RWPE1 (cell line): ENCODE measurements at regions not wholly inside any gene's neighbourhood (a gene's known extent, or its start where the extent isn't known, plus 50 kb on each side); places are given as distances from the start of the nearest gene placed in this dataset.

Experiments used
- CTCF ChIA-PET: fragments of 350-600 bp; sonication (Branson Sonifier 250); formaldehyde crosslinking; extraction: SDS; loops from one replicate; lab custom pipeline; 2021; lab: Yijun Ruan, JAX
- POLR2A ChIA-PET: fragments of 400-600 bp; formaldehyde crosslinking; extraction: SDS; loops from one replicate; lab custom pipeline; 2020; ENCODE audit warnings: antibody characterized with exemption; ENCODE audit not compliant: low non-redundant PET; lab: Yijun Ruan, JAX
- DNase-seq: peaks from one replicate; pipeline ENCODE4 v3.0.0; 2012; ENCODE audit warnings: low spot score
- H3K27ac ChIP-seq: fragments of 450-650 bp; 2 replicates; pipeline ENCODE4 v1.5.1; 2017
- CTCF ChIP-seq: fragments of 450-650 bp; conservative IDR thresholded peaks from 2 replicates; pipeline ENCODE4 v1.5.1; 2017; ENCODE audit warnings: low read depth, mild to moderate bottlenecking

GRCh38 chr13:80605716-80606115, 264.8 kb upstream of the SPRY2 start:
- no peak for TF ChIP-seq CTCF
- no peak overlapping the region for H3K27ac ChIP-seq
- CTCF ChIA-PET, result no interaction called here
- no peak for DNase-seq
- POLR2A ChIA-PET, result no interaction called here

- ChIA-PET POLR2A (no interaction called here), CTCF (no interaction called here)
- no peak for TF ChIP-seq CTCF
- DNase-seq, result no peak
- H3K27ac ChIP-seq, result no peak overlapping the region
Measured at GRCh38 chr13:80605011-80605410, 264.1 kb upstream of the SPRY2 start.

GRCh38 chr13:80604098-80604497, 263.2 kb upstream of the SPRY2 start:
- no peak for DNase-seq
- no peak for TF ChIP-seq CTCF
- ChIA-PET POLR2A (no interaction called here), CTCF (no interaction called here)
- H3K27ac ChIP-seq, result no peak overlapping the region

GRCh38 chr13:80603351-80603750, 262.4 kb upstream of the SPRY2 start:
- TF ChIP-seq CTCF, result no peak
- POLR2A ChIA-PET, result no interaction called here
- no peak overlapping the region for H3K27ac ChIP-seq
- DNase-seq, result no peak
- CTCF ChIA-PET, result no interaction called here

GRCh38 chr13:80599765-80600164, 258.8 kb upstream of the SPRY2 start:
- TF ChIP-seq CTCF, result no peak
- CTCF ChIA-PET, result interaction anchor here (1.0 kb wide), 1 partner anchor 28 kb away, joined by 3 read pairs; no protein-coding TSS in a partner anchor
- no peak overlapping the region for H3K27ac ChIP-seq
- POLR2A ChIA-PET, result interaction anchor here (0.6 kb wide), 1 partner anchor 261 kb away, joined by 3 read pairs; no protein-coding TSS in a partner anchor
- no peak for DNase-seq

- ChIA-PET POLR2A (no interaction called here), CTCF (no interaction called here)
- no peak for TF ChIP-seq CTCF
- H3K27ac ChIP-seq, result no peak overlapping the region
- no peak for DNase-seq
Measured at GRCh38 chr13:80598189-80598588, 257.3 kb upstream of the SPRY2 start.
